NCI-H2227 (cell line): ENCODE measurements at regions not wholly inside any gene's neighbourhood (a gene's known extent, or its start where the extent isn't known, plus 50 kb on each side); places are given as distances from the start of the nearest gene placed in this dataset.
"Not testable (repeated sequence)": the region's sequence is repeated elsewhere in the genome, so short reads cannot be mapped to it uniquely, and the experiment has no call there.

ENCODE experiments used
- DNase-seq: peaks from one replicate; lab custom pipeline; 2025; ENCODE audit not compliant: unreplicated experiment; lab: John Stamatoyannopoulos, UW

GRCh38 chr6:2324166-2324953, 79.0 kb upstream of the GMDS start:
- no peak for DNase-seq

GRCh38 chr6:2317498-2317897, 72.1 kb upstream of the GMDS start:
- DNase-seq = not testable (repeated sequence)

- no peak for DNase-seq
Observed at GRCh38 chr6:2314641-2315040, 69.2 kb upstream of the GMDS start.

GRCh38 chr6:2310042-2310441, 64.6 kb upstream of the GMDS start:
- DNase-seq = no peak

- DNase-seq = no peak
Observed at GRCh38 chr6:2309122-2309521, 63.7 kb upstream of the GMDS start.

GRCh38 chr6:2307799-2308198, 62.4 kb upstream of the GMDS start:
- DNase-seq = no peak

- DNase-seq = no peak
Observed at GRCh38 chr6:2305951-2306350, 60.5 kb upstream of the GMDS start.

- DNase-seq = not testable (repeated sequence)
Observed at GRCh38 chr6:2302482-2302881, 57.1 kb upstream of the GMDS start.

GRCh38 chr6:2296781-2297180, 51.4 kb upstream of the GMDS start:
- DNase-seq = no peak
